CD8-positive, alpha-beta memory T cell (primary cell): ENCODE measurements at regions not wholly inside any gene's neighbourhood (a gene's known extent, or its start where the extent isn't known, plus 50 kb on each side); places are given as distances from the start of the nearest gene placed in this dataset.

Source experiments
- CTCF ChIA-PET: fragments of 350-600 bp; sonication (Branson Sonifier 250); formaldehyde crosslinking; loops from one replicate; lab custom pipeline; 2021; ENCODE audit warnings: antibody characterized with exemption; lab: Charles Lee
- POLR2A ChIA-PET: fragments of 350-600 bp; sonication (Branson Sonifier 250); formaldehyde crosslinking; loops from one replicate; lab custom pipeline; 2021; ENCODE audit warnings: antibody characterized with exemption; lab: Charles Lee
- DNase-seq, 5 donors: peaks; one replicate each; pipeline versions ENCODE4 v3.0.0 to v3.0.0-alpha.2; 2020 to 2022; ENCODE audit warnings: mixed read lengths in 1 of 5
- H3K27ac ChIP-seq: one replicate; pipeline ENCODE4 v1.7.0; 2013; ENCODE audit warnings: low read depth, mild to moderate bottlenecking, low read length, moderate library complexity
- H3K27me3 ChIP-seq: 2 replicates; pipeline ENCODE4 v1.7.0; 2013; ENCODE audit warnings: low read length, mild to moderate bottlenecking; ENCODE audit not compliant: insufficient read depth, poor library complexity, severe bottlenecking
- H3K36me3 ChIP-seq: 2 replicates; pipeline ENCODE4 v1.7.0; 2013; ENCODE audit warnings: mild to moderate bottlenecking, low read length, moderate library complexity; ENCODE audit not compliant: insufficient read depth
- H3K4me1 ChIP-seq: 2 replicates; pipeline ENCODE4 v1.7.0; 2013; ENCODE audit warnings: mild to moderate bottlenecking, low read length, moderate library complexity; ENCODE audit not compliant: insufficient read depth
- H3K4me3 ChIP-seq: 2 replicates; pipeline ENCODE4 v1.7.0; 2013; ENCODE audit warnings: mild to moderate bottlenecking, low read length
- H3K9me3 ChIP-seq: 2 replicates; pipeline ENCODE4 v1.7.0; 2013; ENCODE audit warnings: mild to moderate bottlenecking, low read length
- H3K27ac Mint-ChIP-seq, 8 donors: one replicate each; pipeline ENCODE4 v1.8.0; 2020 to 2021; ENCODE audit warnings: mixed read lengths in 8 of 8, mild to moderate bottlenecking in 6 of 8, inconsistent platforms in 3 of 8, moderate library complexity in 3 of 8
- H3K27me3 Mint-ChIP-seq, 2 donors: one replicate each; pipeline ENCODE4 v1.8.0; 2020 to 2021; ENCODE audit warnings: mixed read lengths in 2 of 2, mild to moderate bottlenecking in 1 of 2, moderate library complexity in 1 of 2
- H3K36me3 Mint-ChIP-seq, 3 donors: one replicate each; pipeline ENCODE4 v1.8.0; 2020 to 2021; ENCODE audit warnings: mixed read lengths in 3 of 3, inconsistent platforms in 1 of 3, mild to moderate bottlenecking in 1 of 3
- H3K4me1 Mint-ChIP-seq, 3 donors: one replicate each; pipeline ENCODE4 v1.8.0; 2020 to 2021; ENCODE audit warnings: mixed read lengths in 3 of 3, inconsistent platforms in 1 of 3, mild to moderate bottlenecking in 1 of 3
- H3K4me3 Mint-ChIP-seq, 7 donors: one replicate each; pipeline ENCODE4 v1.8.0; 2020 to 2021; ENCODE audit warnings: mixed read lengths in 7 of 7, mild to moderate bottlenecking in 6 of 7, moderate library complexity in 4 of 7, inconsistent platforms in 2 of 7
- H3K9me3 Mint-ChIP-seq, 5 donors: one replicate each; pipeline ENCODE4 v1.8.0; 2020 to 2022; ENCODE audit warnings: mixed read lengths in 5 of 5, mild to moderate bottlenecking in 3 of 5, moderate library complexity in 2 of 5, inconsistent platforms in 1 of 5

DNA sequence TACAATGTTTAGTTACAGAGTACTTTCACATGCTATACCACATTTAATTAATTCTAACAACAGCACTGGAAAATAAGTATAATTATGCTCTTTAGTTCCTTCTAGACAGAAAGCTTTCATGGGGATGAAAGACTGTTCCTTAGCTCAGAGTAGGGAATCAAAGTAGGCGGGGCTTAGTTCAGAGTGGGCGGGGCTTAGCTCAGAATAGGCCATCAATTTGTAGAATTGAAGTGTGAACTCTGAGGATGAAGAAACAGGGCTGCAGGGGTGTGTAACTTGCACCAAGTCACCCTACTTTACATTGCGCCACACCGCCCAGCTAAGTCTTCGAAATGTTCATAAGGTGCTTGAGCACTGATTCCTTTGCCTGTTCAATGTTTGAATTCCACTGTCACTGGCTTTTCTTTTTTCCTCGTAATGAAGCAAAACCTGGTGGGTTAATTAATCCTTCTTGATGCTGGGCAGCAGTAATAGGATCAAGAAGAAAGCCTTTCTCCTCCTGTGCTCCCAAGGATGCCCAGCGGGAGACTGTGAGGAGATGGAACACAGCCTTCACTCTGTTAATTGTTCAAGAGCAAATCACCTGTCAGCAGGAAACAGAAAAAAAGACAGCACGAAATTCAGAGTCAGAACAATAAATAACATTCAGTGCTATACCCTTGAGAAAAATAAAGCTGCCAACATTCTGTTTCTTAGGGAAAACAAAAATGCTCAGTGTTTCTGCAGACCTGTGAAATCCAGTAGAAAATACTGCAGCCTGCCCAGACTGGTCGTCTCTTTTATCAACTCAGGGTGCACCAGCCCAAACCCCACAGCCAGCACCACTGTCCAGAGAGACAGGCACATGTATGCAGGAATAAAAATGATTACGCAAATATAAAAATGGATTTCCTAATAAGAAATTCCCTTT lies 66.5 kb upstream of the CAMK1G start:
- CTCF ChIA-PET, result no interaction called here

DNA sequence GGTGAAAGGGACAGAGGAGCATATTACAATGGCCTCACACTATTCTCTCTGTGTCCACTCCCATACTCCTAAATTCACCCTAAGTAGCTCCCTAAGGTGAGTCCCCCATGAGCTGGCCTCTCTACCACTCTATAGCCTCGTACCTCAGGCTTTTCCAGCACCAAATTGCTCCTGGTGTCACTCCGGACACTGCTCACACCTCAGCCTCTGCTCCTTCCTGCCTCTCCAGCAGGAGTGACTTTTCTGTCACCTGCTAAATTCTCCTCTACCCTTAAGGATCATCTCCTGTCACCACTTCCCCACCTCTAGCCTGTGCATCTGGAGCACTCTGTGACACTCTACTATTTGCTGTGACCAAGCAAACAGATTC lies 65.8 kb upstream of the CAMK1G start:
- no peaks in the 10 kb centered on the region for H3K4me1 Mint-ChIP-seq
- Histone ChIP-seq H3K4me3 (no peak overlapping the region), H3K4me1 (no peaks in the 10 kb centered on the region), H3K36me3 (no peaks in the 10 kb centered on the region), H3K9me3 (no peaks in the 10 kb centered on the region), H3K27me3 (no peaks in the 10 kb centered on the region), H3K27ac (no peak overlapping the region)
- no peak overlapping the region for H3K4me3 Mint-ChIP-seq
- no peak overlapping the region for H3K27ac Mint-ChIP-seq
- POLR2A ChIA-PET, result no interaction called here
- DNase-seq, result no peak
- H3K27me3 Mint-ChIP-seq, result peaks cover 3 to 19% of the 10 kb centered on the region in 2 donors
- H3K9me3 Mint-ChIP-seq, result peaks cover 0 to 3% (median 2%) of the 10 kb centered on the region in 5 donors
- no peaks in the 10 kb centered on the region for H3K36me3 Mint-ChIP-seq
- CTCF ChIA-PET, result no interaction called here

More for the DNA sequence above, 66.5 kb upstream of the CAMK1G start:
- no peak for DNase-seq
- no peaks in the 10 kb centered on the region for H3K27me3 ChIP-seq
- no peaks in the 10 kb centered on the region for H3K4me1 ChIP-seq
- Mint-ChIP-seq H3K27me3 (peaks cover 1 to 19% of the 10 kb centered on the region in 2 donors), H3K4me1 (no peaks in the 10 kb centered on the region), H3K4me3 (no peak overlapping the region), H3K27ac (no peak overlapping the region), H3K36me3 (no peaks in the 10 kb centered on the region), H3K9me3 (peaks cover 0 to 5% (median 4%) of the 10 kb centered on the region in 5 donors)
- no peaks in the 10 kb centered on the region for H3K36me3 ChIP-seq
- H3K9me3 ChIP-seq, result no peaks in the 10 kb centered on the region
- POLR2A ChIA-PET, result no interaction called here
- no peak overlapping the region for H3K4me3 ChIP-seq
- no peak overlapping the region for H3K27ac ChIP-seq

DNA sequence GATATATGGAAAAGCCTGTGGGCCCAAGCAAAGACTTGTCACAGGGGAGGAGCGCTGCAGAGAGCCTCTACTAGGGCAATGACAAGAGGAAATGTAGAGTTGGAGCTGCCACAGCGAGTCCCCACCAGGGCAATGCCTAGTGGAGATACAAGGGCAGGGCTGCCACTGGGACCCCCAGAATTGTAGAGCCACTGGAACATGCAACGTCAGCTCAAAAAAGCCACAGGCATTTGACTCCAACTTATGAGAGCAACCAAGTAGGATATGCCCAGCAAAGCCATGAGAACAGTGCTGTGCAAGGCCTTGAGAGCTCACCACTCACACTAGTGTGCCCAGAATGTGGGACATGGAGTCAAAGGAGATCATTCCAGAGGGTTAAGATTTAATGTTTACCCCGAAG lies 63.7 kb upstream of the CAMK1G start:
- peaks cover 0 to 3% (median 2%) of the 10 kb centered on the region in 5 donors for H3K9me3 Mint-ChIP-seq
- no peak for DNase-seq
- POLR2A ChIA-PET, result no interaction called here
- no peak overlapping the region for H3K27ac Mint-ChIP-seq
- H3K4me3 ChIP-seq, result no peak overlapping the region
- no peak overlapping the region for H3K27ac ChIP-seq
- H3K27me3 Mint-ChIP-seq, result peaks cover 5 to 22% of the 10 kb centered on the region in 2 donors
- no peaks in the 10 kb centered on the region for H3K4me1 ChIP-seq
- no peaks in the 10 kb centered on the region for H3K36me3 ChIP-seq
- no peak overlapping the region for H3K4me3 Mint-ChIP-seq
- CTCF ChIA-PET, result no interaction called here
- no peaks in the 10 kb centered on the region for H3K27me3 ChIP-seq
- H3K4me1 Mint-ChIP-seq, result no peaks in the 10 kb centered on the region
- H3K9me3 ChIP-seq, result no peaks in the 10 kb centered on the region
- no peaks in the 10 kb centered on the region for H3K36me3 Mint-ChIP-seq

DNA sequence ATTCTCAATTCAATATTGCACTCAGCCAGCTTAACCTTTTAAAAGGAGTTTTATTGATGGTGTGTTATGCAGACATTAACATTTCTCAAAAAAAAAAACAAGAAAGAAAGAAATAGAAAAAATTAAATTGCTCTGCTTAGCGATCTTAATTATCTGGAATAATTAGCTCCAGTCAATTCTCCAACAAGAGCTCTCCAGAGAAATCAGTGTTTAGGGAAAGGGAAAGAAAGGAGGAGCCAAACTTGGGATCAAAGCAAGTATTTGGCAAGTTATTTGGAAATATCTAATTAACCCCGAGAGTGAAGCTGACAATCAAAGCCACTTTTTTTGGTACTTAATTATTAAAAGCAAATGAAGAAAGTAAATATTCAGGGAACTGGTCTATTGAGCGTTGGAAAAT lies 60.7 kb upstream of the CAMK1G start:
- POLR2A ChIA-PET, result no interaction called here
- no peak overlapping the region for H3K27ac Mint-ChIP-seq
- no peak overlapping the region for H3K4me3 Mint-ChIP-seq
- no peak for DNase-seq
- Histone ChIP-seq H3K4me3 (no peak overlapping the region), H3K27ac (no peak overlapping the region), H3K9me3 (no peaks in the 10 kb centered on the region), H3K4me1 (no peaks in the 10 kb centered on the region), H3K36me3 (no peaks in the 10 kb centered on the region), H3K27me3 (no peaks in the 10 kb centered on the region)
- CTCF ChIA-PET, result no interaction called here
- no peaks in the 10 kb centered on the region for H3K4me1 Mint-ChIP-seq
- H3K9me3 Mint-ChIP-seq, result peaks cover 0 to 3% (median 0%) of the 10 kb centered on the region in 5 donors
- peaks cover 11 to 16% of the 10 kb centered on the region in 2 donors for H3K27me3 Mint-ChIP-seq
- no peaks in the 10 kb centered on the region for H3K36me3 Mint-ChIP-seq

DNA sequence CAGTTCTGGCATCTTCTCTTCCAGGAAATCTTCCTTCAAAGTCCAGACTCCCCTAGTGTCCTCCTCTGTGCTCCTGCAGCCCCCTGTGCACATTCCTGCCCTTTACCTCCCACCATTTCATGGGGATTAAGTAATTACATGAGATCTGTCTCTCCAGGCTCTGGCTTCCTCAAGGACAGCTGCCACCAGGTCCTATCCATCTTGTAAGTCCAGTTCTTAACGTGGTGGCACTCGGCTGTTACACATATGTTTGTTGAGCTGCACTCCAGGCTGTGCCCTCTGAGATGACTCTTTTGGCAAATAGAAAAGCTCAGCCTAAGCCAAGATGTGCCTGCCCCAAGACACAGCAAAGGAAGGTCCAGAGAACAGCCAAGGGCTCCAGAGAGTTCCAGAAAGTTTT lies 57.4 kb upstream of the CAMK1G start:
- no peak overlapping the region for H3K27ac ChIP-seq
- ChIA-PET POLR2A (no interaction called here), CTCF (no interaction called here)
- no peak overlapping the region for H3K4me3 ChIP-seq
- no peak for DNase-seq
- H3K9me3 Mint-ChIP-seq, result no peaks in the 10 kb centered on the region
- H3K27ac Mint-ChIP-seq, result no peak overlapping the region
- H3K36me3 Mint-ChIP-seq, result no peaks in the 10 kb centered on the region
- H3K27me3 ChIP-seq, result no peaks in the 10 kb centered on the region
- H3K9me3 ChIP-seq, result no peaks in the 10 kb centered on the region
- peaks cover 19 to 22% of the 10 kb centered on the region in 2 donors for H3K27me3 Mint-ChIP-seq
- H3K4me1 ChIP-seq, result no peaks in the 10 kb centered on the region
- no peaks in the 10 kb centered on the region for H3K36me3 ChIP-seq
- no peaks in the 10 kb centered on the region for H3K4me1 Mint-ChIP-seq
- H3K4me3 Mint-ChIP-seq, result no peak overlapping the region

DNA sequence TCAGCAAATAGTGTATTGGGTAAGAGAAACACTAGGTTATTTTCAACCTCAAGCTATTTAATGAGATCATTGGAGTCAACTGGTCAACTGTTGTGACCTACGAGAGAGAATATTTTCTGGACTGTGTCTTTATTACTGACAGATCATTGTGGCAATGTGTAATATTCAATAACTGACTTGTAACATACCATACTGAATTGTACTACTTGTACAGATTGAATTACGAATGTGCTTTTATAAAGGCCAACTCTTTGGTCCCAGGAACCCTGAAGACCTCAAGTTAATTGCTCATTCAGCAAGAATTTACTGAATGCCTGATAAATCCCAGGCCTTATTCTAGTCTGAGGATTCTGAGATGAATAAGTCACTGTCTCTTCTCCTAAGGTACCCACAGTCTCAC lies 56.1 kb upstream of the CAMK1G start:
- CTCF ChIA-PET, result no interaction called here
- no peak for DNase-seq
- Mint-ChIP-seq H3K27ac (no peak overlapping the region), H3K36me3 (no peaks in the 10 kb centered on the region), H3K4me1 (no peaks in the 10 kb centered on the region), H3K27me3 (peaks cover 17 to 25% of the 10 kb centered on the region in 2 donors), H3K9me3 (no peaks in the 10 kb centered on the region), H3K4me3 (no peak overlapping the region)
- Histone ChIP-seq H3K36me3 (no peaks in the 10 kb centered on the region), H3K9me3 (no peaks in the 10 kb centered on the region), H3K4me1 (no peaks in the 10 kb centered on the region), H3K4me3 (no peak overlapping the region), H3K27ac (no peak overlapping the region), H3K27me3 (no peaks in the 10 kb centered on the region)
- POLR2A ChIA-PET, result no interaction called here

DNA sequence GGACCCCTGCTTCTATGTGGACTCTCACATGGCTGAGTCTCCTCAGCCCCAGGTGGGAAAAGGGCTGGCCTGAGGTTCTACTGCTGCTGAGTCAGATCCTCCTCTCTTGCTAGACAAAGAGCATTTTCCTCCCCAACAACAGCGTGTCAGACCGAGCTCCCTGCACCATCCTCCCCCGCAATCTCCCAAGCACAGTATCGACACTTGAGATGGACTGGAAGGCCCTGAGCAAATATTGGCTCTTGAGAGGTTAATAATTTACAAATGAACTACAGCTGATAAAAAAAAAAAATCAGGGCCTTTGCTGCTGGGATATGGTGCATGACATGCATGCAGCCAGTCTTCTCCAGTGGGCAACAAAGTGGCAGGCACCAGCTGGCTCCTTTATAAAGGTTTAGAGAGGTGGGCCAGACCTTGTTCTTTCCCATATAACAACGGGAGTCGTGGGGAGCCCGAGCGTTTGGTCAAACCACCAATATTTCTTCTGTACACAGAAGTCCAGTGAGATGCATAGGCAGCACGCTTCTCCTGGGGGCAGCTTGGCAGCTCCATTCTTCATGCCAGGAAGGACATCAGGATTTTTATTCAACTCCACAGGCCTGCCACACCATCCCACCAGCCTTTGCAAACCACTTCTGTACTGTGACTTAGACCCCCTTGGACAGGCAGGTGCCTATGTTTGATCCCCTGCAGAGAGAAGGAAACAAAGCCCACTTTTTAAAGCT lies 55.4 kb upstream of the CAMK1G start:
- no peak overlapping the region for H3K27ac Mint-ChIP-seq
- peaks cover 17 to 25% of the 10 kb centered on the region in 2 donors for H3K27me3 Mint-ChIP-seq
- no peaks in the 10 kb centered on the region for H3K4me1 Mint-ChIP-seq
- peaks cover 0 to under 1% (median 0%) of the 10 kb centered on the region in 5 donors for H3K9me3 Mint-ChIP-seq
- DNase-seq, result no peak
- H3K27ac ChIP-seq, result no peak overlapping the region
- no peaks in the 10 kb centered on the region for H3K4me1 ChIP-seq
- no peak overlapping the region for H3K4me3 Mint-ChIP-seq
- H3K36me3 Mint-ChIP-seq, result no peaks in the 10 kb centered on the region
- POLR2A ChIA-PET, result no interaction called here
- H3K9me3 ChIP-seq, result no peaks in the 10 kb centered on the region
- H3K36me3 ChIP-seq, result no peaks in the 10 kb centered on the region
- no peak overlapping the region for H3K4me3 ChIP-seq
- H3K27me3 ChIP-seq, result no peaks in the 10 kb centered on the region
- CTCF ChIA-PET, result no interaction called here

DNA sequence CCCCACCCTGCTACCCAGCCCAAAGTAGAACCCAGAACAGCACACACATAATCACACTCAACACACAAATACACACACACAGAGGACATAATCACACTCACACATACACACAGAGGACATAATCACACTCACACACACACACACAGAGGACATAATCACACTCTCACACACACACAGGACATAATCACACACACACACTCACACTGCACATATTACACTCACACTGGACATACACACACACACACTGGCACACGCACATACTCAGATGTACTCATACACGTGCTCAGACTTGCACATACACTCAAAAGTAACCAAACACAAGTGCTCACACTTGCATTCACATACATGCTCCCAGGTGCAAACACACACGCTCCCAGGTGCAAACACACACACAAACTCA lies 54.3 kb upstream of the CAMK1G start:
- H3K9me3 ChIP-seq, result no peaks in the 10 kb centered on the region
- H3K36me3 Mint-ChIP-seq, result no peaks in the 10 kb centered on the region
- no peak for DNase-seq
- H3K4me1 ChIP-seq, result no peaks in the 10 kb centered on the region
- H3K27me3 ChIP-seq, result no peaks in the 10 kb centered on the region
- no peak overlapping the region for H3K4me3 Mint-ChIP-seq
- ChIA-PET POLR2A (no interaction called here), CTCF (no interaction called here)
- peaks cover 21 to 25% of the 10 kb centered on the region in 2 donors for H3K27me3 Mint-ChIP-seq
- no peaks in the 10 kb centered on the region for H3K36me3 ChIP-seq
- H3K27ac ChIP-seq, result no peak overlapping the region
- H3K27ac Mint-ChIP-seq, result no peak overlapping the region
- H3K4me3 ChIP-seq, result no peak overlapping the region
- H3K9me3 Mint-ChIP-seq, result peaks cover 0 to 1% (median 0%) of the 10 kb centered on the region in 5 donors
- no peaks in the 10 kb centered on the region for H3K4me1 Mint-ChIP-seq
